Tongue (tissue), 1 donor: ENCODE measurements at regions not wholly inside any gene's neighbourhood (a gene's known extent, or its start where the extent isn't known, plus 50 kb on each side); places are given as distances from the start of the nearest gene placed in this dataset.
A peak's percentile ranks its signal among the peaks of the same experiment; 100 is the strongest.

Experiments
- DNase-seq: peaks from one replicate; pipeline ENCODE4 v3.0.0-alpha.2; 2015

DNA sequence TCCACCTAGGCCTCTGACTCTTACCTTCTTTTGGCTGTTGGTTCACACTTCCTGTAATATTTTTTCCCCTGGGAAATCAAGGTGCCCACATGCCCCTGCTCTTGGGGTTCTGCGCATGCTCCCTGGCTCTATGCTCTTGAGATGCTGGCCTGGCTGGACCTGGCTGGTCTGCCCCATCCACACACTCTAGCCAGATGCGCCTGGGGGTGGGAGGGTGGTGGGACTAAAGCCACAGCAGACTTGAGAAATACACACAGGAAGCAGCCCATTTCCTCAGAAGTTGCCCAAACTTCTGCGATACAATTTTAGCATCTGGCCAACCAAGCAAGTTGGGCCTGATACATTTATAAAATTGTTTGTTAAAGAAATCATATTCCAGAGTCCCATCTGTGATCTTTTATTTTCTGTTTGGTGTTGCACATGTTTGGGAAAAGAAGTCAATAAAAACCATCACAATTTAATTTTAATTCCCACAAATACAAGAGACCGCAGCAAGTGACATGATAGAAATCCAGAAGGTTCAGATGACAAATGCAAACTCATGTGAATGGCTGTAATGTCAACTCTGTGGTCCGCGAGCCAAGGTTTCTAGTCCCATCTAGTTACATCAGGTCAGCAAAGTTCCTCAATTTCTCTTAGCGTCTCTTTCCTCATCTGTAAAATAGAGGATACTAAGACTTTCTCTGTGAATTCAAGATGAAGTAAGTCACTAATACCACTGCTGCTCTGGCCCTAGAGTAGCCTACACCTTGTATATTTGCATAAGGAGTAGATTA, 55.9 kb upstream of the MEF2A start:
- no peak for DNase-seq

DNA sequence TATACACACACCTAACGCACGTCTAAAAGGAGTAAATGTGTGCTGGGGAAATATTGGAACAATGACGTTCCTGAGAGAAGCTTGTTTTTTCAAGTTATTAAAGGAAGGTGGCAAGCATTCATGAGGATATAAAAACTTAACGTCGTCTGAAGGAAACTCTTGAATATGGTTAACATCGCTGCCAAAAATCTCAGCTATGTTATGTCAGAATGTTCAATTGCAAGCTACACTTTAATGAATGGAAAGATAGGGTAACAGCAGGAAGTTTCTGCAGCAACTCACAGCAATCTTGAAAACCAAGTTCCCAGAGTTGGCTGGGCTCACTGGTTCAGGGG, 54.3 kb upstream of the MEF2A start:
- DNase-seq: peak; percentile 74

DNA sequence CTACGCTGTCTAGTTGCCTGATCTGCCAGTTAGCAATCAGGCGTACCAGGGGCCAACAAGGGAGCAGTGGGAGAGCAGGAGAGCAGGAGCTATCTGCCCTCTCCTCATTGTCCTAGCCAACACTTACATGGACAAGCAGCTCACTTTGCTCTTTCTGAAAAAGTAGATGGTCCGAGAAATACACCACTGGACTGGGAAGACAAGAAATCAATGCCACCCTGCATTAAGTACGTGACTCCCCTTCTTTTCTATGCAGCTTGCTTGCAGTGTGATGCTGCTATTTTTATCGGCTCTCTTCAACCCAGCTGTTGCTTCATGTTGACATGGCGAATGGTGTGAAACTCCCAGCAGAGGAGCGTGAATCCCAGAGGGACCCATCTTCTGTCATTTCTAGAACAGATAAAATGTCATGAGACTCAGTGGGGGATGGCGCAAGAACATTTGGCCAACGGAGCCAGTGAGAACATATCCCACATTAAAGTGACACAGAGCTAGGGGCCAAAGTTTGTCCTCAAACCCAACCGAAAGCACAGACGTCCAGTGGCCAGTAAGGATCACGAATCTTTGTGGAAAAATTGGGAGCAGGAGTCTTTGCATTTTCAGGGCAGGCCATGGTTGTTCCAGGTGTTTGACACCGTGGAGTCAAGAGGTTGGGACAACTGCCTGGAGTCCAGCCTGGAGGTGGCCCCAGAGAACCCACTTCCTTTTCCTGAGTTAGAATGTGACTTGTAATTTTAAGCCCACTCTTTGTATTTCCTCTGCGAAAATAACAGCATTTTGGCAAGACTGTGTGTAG, 53.7 kb upstream of the MEF2A start:
- peak; percentile 89 for DNase-seq

DNA sequence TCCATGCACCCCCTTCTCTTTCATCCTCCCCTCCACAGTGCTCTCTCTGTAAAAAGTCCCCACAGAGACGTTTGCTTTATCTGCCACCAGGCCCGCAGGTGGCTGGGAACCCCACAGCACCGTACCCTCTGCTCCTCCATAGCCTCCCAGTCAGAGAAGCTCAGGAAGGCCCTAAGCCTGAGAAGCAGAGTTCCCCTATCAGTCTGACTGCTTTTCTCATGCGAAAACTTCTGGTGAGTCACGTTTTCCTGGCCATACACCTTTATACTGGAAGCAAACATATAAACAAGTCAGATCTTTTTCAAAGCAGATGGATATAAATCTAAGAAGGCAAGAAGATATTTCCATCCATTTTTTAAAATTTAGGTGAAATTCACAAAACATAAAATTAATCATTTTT, 51.5 kb upstream of the MEF2A start:
- no peak for DNase-seq
